Stimulated activated CD4-positive, alpha-beta T cell treated with anti-CD3 and anti-CD28 coated beads, Interleukin-4, amount 100 ng/mL, for 48 hours (primary cell): ENCODE measurements at regions not wholly inside any gene's neighbourhood (a gene's known extent, or its start where the extent isn't known, plus 50 kb on each side); places are given as distances from the start of the nearest gene placed in this dataset.
"Not testable (repeated sequence)": the region's sequence is repeated elsewhere in the genome, so short reads cannot be mapped to it uniquely, and the experiment has no call there.

Experiments used
- DNase-seq, 2 donors: peaks; one replicate each; pipeline ENCODE4 v3.0.0-alpha.2; 2020; ENCODE audit warnings: low read depth in 2 of 2

GRCh38 chr2:194395818-194396217 lies 1261.2 kb upstream of the SLC39A10 start:
- no peak for DNase-seq

GRCh38 chr2:194385376-194385775 lies 1271.7 kb upstream of the SLC39A10 start:
- DNase-seq: no peak

- DNase-seq: no peak
These were observed 1273.6 kb upstream of the SLC39A10 start for GRCh38 chr2:194383401-194383800.

GRCh38 chr2:194382221-194382620 lies 1274.8 kb upstream of the SLC39A10 start:
- DNase-seq: no peak

GRCh38 chr2:194380011-194380410 lies 1277.0 kb upstream of the SLC39A10 start:
- DNase-seq: no peak

GRCh38 chr2:194367390-194367789 lies 1289.6 kb upstream of the SLC39A10 start:
- not testable (repeated sequence) for DNase-seq

- no peak for DNase-seq
These were observed 1293.1 kb upstream of the SLC39A10 start for GRCh38 chr2:194363878-194364277.

GRCh38 chr2:194363295-194363694 lies 1293.7 kb upstream of the SLC39A10 start:
- DNase-seq: no peak

GRCh38 chr2:194352505-194352904 lies 1304.5 kb upstream of the SLC39A10 start:
- DNase-seq: no peak

GRCh38 chr2:194346193-194346592 lies 1310.8 kb upstream of the SLC39A10 start:
- DNase-seq: no peak

- DNase-seq: no peak
These were observed 1311.7 kb upstream of the SLC39A10 start for GRCh38 chr2:194345347-194345746.

GRCh38 chr2:194343167-194343566 lies 1313.9 kb upstream of the SLC39A10 start:
- DNase-seq: no peak

GRCh38 chr2:194332799-194333490 lies 1324.1 kb upstream of the SLC39A10 start:
- no peak for DNase-seq

GRCh38 chr2:194328456-194328855 lies 1328.6 kb upstream of the SLC39A10 start:
- no peak for DNase-seq

GRCh38 chr2:194327196-194327888 lies 1329.7 kb upstream of the SLC39A10 start:
- DNase-seq: no peak

- no peak for DNase-seq
These were observed 1333.3 kb upstream of the SLC39A10 start for GRCh38 chr2:194323740-194324139.

- DNase-seq: no peak
These were observed 1336.5 kb upstream of the SLC39A10 start for GRCh38 chr2:194320520-194320919.

GRCh38 chr2:194319222-194319992 lies 1337.6 kb upstream of the SLC39A10 start:
- DNase-seq: no peak

- DNase-seq: no peak
These were observed 1343.0 kb upstream of the SLC39A10 start for GRCh38 chr2:194314042-194314441.

GRCh38 chr2:194304191-194304590 lies 1352.8 kb upstream of the SLC39A10 start:
- DNase-seq: no peak

- DNase-seq: no peak
These were observed 1355.1 kb upstream of the SLC39A10 start for GRCh38 chr2:194301946-194302345.

- no peak for DNase-seq
These were observed 1362.9 kb upstream of the SLC39A10 start for GRCh38 chr2:194294156-194294555.

- no peak for DNase-seq
These were observed 1365.9 kb upstream of the SLC39A10 start for GRCh38 chr2:194291104-194291503.
